ENCODE measurements at regions not wholly inside any gene's neighbourhood (a gene's known extent, or its start where the extent isn't known, plus 50 kb on each side); places are given as distances from the start of the nearest gene placed in this dataset.

DNA sequence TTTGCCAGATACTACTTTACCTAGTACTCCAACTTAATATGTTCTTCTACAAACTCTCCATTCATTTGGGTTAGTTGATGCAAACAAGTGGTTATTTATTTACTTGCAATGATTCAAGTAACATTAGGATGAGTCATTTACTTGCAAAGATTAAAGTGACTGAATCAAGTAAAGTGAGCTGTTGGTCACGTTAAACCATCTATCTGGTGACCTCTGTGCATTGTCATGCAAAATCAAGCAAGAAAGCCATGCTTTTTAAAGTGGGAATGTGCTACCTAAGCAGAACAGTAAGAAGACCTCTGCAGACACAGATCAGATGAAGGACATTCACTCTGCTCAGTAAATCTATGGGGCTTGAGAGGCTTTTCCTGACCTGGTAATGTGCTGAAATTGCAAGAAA lies 254.7 kb downstream of the LRRIQ3 start:
- Mint-ChIP-seq H3K4me3 (no peak overlapping the region), H3K36me3 (no peaks in the 10 kb centered on the region), H3K4me1 (no peaks in the 10 kb centered on the region), H3K27me3 (ENCODE audit: low read depth in 3 of 3) (peaks cover 0 to 1% (median 0%) of the 10 kb centered on the region in 3 donors), H3K27ac (no peak overlapping the region), H3K9me3 (peaks cover 0 to 7% (median 2%) of the 10 kb centered on the region in 7 donors)
- no peaks in the 10 kb centered on the region for H4K20me1 ChIP-seq (ENCODE audit: insufficient read depth, low read length)
- H3K36me3 ChIP-seq (replicated peaks in 1 of 2; ENCODE audit: control insufficient read depth in 1 of 2, insufficient read depth in 2 of 2, low read length in 2 of 2) = no peaks in the 10 kb centered on the region
- H3K4me1 ChIP-seq (ENCODE audit: control insufficient read depth in 1 of 2, insufficient read depth in 2 of 2, low read length in 2 of 2) = no peaks in the 10 kb centered on the region
- no peak overlapping the region for H3K4me3 ChIP-seq (replicated peaks in 1 of 3; ENCODE audit: low read depth in 2 of 3, low read length in 3 of 3)
- no peaks in the 10 kb centered on the region for H3K9me3 ChIP-seq (replicated peaks in 1 of 2; ENCODE audit: control insufficient read depth in 1 of 2, insufficient read depth in 1 of 2, low read length in 2 of 2)
- no peaks in the 10 kb centered on the region for H3K27me3 ChIP-seq (ENCODE audit: control insufficient read depth in 2 of 2, insufficient read depth in 2 of 2, low read length in 2 of 2)
- H3K4me2 ChIP-seq (replicated peaks; ENCODE audit: extremely low read depth, low read length, poor library complexity, severe bottlenecking) = no peak overlapping the region
- no peak overlapping the region for H3K27ac ChIP-seq (ENCODE audit: low read depth in 1 of 2, low read length in 2 of 2)
- no peak overlapping the region for H2AFZ ChIP-seq (ENCODE audit: insufficient read depth, low read depth, low read length, poor library complexity, severe bottlenecking)
- no peak for TF ChIP-seq CTCF (IDR thresholded peaks at IDR 0.05)
- H3K79me2 ChIP-seq (ENCODE audit: insufficient read depth, low read length) = no peaks in the 10 kb centered on the region
- intact Hi-C loops (cut with micrococcal nuclease) = no loop called here
- no peak overlapping the region for H3K9ac ChIP-seq (ENCODE audit: insufficient read depth, low read length, poor library complexity, severe bottlenecking)
- 13% methylated on average over 1 of the region's 1 CpG for WGBS (ENCODE audit: insufficient coverage)
- DNase-seq = no peak

GRCh38 chr1:73930293-73930692 lies 267.7 kb downstream of the LRRIQ3 start:
- H3K4me1 ChIP-seq (ENCODE audit: control insufficient read depth in 1 of 2, insufficient read depth in 2 of 2, low read length in 2 of 2) = no peaks in the 10 kb centered on the region
- no peak overlapping the region for H2AFZ ChIP-seq (ENCODE audit: insufficient read depth, low read depth, low read length, poor library complexity, severe bottlenecking)
- no peak overlapping the region for H3K27ac ChIP-seq (ENCODE audit: low read depth in 1 of 2, low read length in 2 of 2)
- Mint-ChIP-seq H3K4me1 (no peaks in the 10 kb centered on the region), H3K9me3 (peaks cover 0 to 6% (median 2%) of the 10 kb centered on the region in 7 donors), H3K36me3 (no peaks in the 10 kb centered on the region), H3K27me3 (ENCODE audit: low read depth in 3 of 3) (no peaks in the 10 kb centered on the region), H3K27ac (no peak overlapping the region), H3K4me3 (no peak overlapping the region)
- TF ChIP-seq CTCF (IDR thresholded peaks at IDR 0.05) = no peak
- H3K9me3 ChIP-seq (replicated peaks in 1 of 2; ENCODE audit: control insufficient read depth in 1 of 2, insufficient read depth in 1 of 2, low read length in 2 of 2) = peaks cover 0 to 4% of the 10 kb centered on the region in 2 donors
- no peaks in the 10 kb centered on the region for H4K20me1 ChIP-seq (ENCODE audit: insufficient read depth, low read length)
- no peak overlapping the region for H3K9ac ChIP-seq (ENCODE audit: insufficient read depth, low read length, poor library complexity, severe bottlenecking)
- no peaks in the 10 kb centered on the region for H3K36me3 ChIP-seq (replicated peaks in 1 of 2; ENCODE audit: control insufficient read depth in 1 of 2, insufficient read depth in 2 of 2, low read length in 2 of 2)
- WGBS (ENCODE audit: insufficient coverage) = no CpG with 5 or more reads among the region's 1 CpG
- H3K79me2 ChIP-seq (ENCODE audit: insufficient read depth, low read length) = no peaks in the 10 kb centered on the region
- H3K4me3 ChIP-seq (replicated peaks in 1 of 3; ENCODE audit: low read depth in 2 of 3, low read length in 3 of 3) = no peak overlapping the region
- H3K4me2 ChIP-seq (replicated peaks; ENCODE audit: extremely low read depth, low read length, poor library complexity, severe bottlenecking) = no peak overlapping the region
- H3K27me3 ChIP-seq (ENCODE audit: control insufficient read depth in 2 of 2, insufficient read depth in 2 of 2, low read length in 2 of 2) = no peaks in the 10 kb centered on the region
- no peak for DNase-seq
- intact Hi-C loops (cut with micrococcal nuclease) = no loop called here
